HEK293 (cell line): ENCODE measurements at regions not wholly inside any gene's neighbourhood (a gene's known extent, or its start where the extent isn't known, plus 50 kb on each side); places are given as distances from the start of the nearest gene placed in this dataset.

Source experiments
- CTCF ChIA-PET: fragments of 350-600 bp; formaldehyde crosslinking; extraction: SDS; loops from one replicate; lab custom pipeline; 2021; ENCODE audit warnings: antibody characterized with exemption; lab: Yijun Ruan, JAX
- POLR2A ChIA-PET: fragments of 300-600 bp; formaldehyde crosslinking; extraction: SDS; loops from one replicate; lab custom pipeline; 2020; ENCODE audit warnings: antibody characterized with exemption, inconsistent platforms; lab: Yijun Ruan, JAX
- H3K27ac ChIP-seq: fragments of 200-500 bp; sonication (Bioruptor generic); 2 replicates; pipeline ENCODE4 v1.5.1; 2014; ENCODE audit warnings: low read depth, low read length, control low read depth, inconsistent platforms; ENCODE audit errors: extremely low read depth
- H3K36me3 ChIP-seq, 2 experiments: fragments of 200-500 bp in 1 of 2; sonication (Bioruptor generic) in 1 of 2; 1 replicate in 1 of 2; 2 replicates in 1 of 2; pipeline ENCODE4 v1.5.1; 2014 to 2017; ENCODE audit warnings: inconsistent platforms in 2 of 2, low read length in 2 of 2; ENCODE audit not compliant: control insufficient read depth in 2 of 2, insufficient read depth in 1 of 2
- H3K4me1 ChIP-seq: fragments of 200-500 bp; sonication (Bioruptor generic); 2 replicates; pipeline ENCODE4 v1.5.1; 2014; ENCODE audit warnings: mild to moderate bottlenecking, low read length, inconsistent platforms; ENCODE audit not compliant: control insufficient read depth, insufficient read depth
- H3K4me3 ChIP-seq: 2 replicates; pipeline ENCODE4 v1.5.1; 2011; ENCODE audit warnings: low read depth, mild to moderate bottlenecking, control low read depth, low read length, moderate library complexity
- H3K9me3 ChIP-seq: fragments of 200-500 bp; sonication (Bioruptor generic); 2 replicates; pipeline ENCODE4 v1.5.1; 2014; ENCODE audit warnings: low read depth, low read length, inconsistent platforms; ENCODE audit not compliant: control insufficient read depth, insufficient read depth
- IKZF3 ChIP-seq: fragments of 450-650 bp; IDR thresholded peaks from 2 replicates; pipeline ENCODE4 v1.5.0; 2018; ENCODE audit warnings: missing biosample characterization, mild to moderate bottlenecking, missing genetic modification characterization, moderate library complexity
- SCRT1 ChIP-seq: fragments of 450-650 bp; formaldehyde crosslinking; IDR thresholded peaks from 2 replicates; pipeline ENCODE4 v1.5.1; 2016; ENCODE audit warnings: missing biosample characterization, missing genetic modification characterization, borderline replicate concordance
- SCRT2 ChIP-seq: fragments of 450-650 bp; formaldehyde crosslinking; IDR thresholded peaks from 2 replicates; pipeline ENCODE4 v1.5.1; 2016; ENCODE audit warnings: missing biosample characterization, missing genetic modification characterization
- TSHZ1 ChIP-seq: fragments of 450-650 bp; formaldehyde crosslinking; IDR thresholded peaks from 2 replicates; pipeline ENCODE4 v1.5.1; 2016; ENCODE audit warnings: missing biosample characterization, missing genetic modification characterization, borderline replicate concordance
- ZBTB44 ChIP-seq: fragments of 450-650 bp; IDR thresholded peaks from 2 replicates; pipeline ENCODE4 v1.5.1; 2018; ENCODE audit warnings: missing biosample characterization, mild to moderate bottlenecking, missing genetic modification characterization
- ZNF10 ChIP-seq: fragments of 450-650 bp; formaldehyde crosslinking; IDR thresholded peaks from 2 replicates; pipeline ENCODE4 v1.5.1; 2017; ENCODE audit warnings: missing biosample characterization, missing genetic modification characterization
- ZNF132 ChIP-seq: fragments of 450-650 bp; formaldehyde crosslinking; IDR thresholded peaks from 2 replicates; pipeline ENCODE4 v1.5.1; 2017; ENCODE audit warnings: missing biosample characterization, missing genetic modification characterization, borderline replicate concordance
- ZNF19 ChIP-seq: fragments of 450-650 bp; formaldehyde crosslinking; IDR thresholded peaks from 2 replicates; pipeline ENCODE4; 2016; ENCODE audit warnings: missing biosample characterization, missing genetic modification characterization, low read depth
- ZNF202 ChIP-seq: fragments of 450-650 bp; formaldehyde crosslinking; IDR thresholded peaks from 2 replicates; pipeline ENCODE4 v1.5.1; 2016; ENCODE audit warnings: missing biosample characterization, missing genetic modification characterization, borderline replicate concordance
- ZNF223 ChIP-seq: fragments of 450-650 bp; formaldehyde crosslinking; IDR thresholded peaks from 2 replicates; pipeline ENCODE4 v1.5.1; 2016; ENCODE audit warnings: missing biosample characterization, missing genetic modification characterization
- ZNF23 ChIP-seq: fragments of 450-650 bp; formaldehyde crosslinking; IDR thresholded peaks from 2 replicates; pipeline ENCODE4 v1.5.1; 2016; ENCODE audit warnings: missing biosample characterization, missing genetic modification characterization, borderline replicate concordance
- ZNF292 ChIP-seq: fragments of 450-650 bp; formaldehyde crosslinking; IDR thresholded peaks from 2 replicates; pipeline ENCODE4 v1.5.1; 2016; ENCODE audit warnings: low read depth, missing biosample characterization, missing genetic modification characterization, borderline replicate concordance
- ZNF324 ChIP-seq: fragments of 450-650 bp; formaldehyde crosslinking; IDR thresholded peaks from 2 replicates; pipeline ENCODE4 v1.5.1; 2016; ENCODE audit warnings: missing biosample characterization, missing genetic modification characterization
- ZNF354C ChIP-seq: fragments of 450-650 bp; formaldehyde crosslinking; IDR thresholded peaks from 2 replicates; pipeline ENCODE4 v1.5.1; 2016; ENCODE audit warnings: missing biosample characterization, missing genetic modification characterization, low read depth, borderline replicate concordance
- ZNF521 ChIP-seq: fragments of 450-650 bp; formaldehyde crosslinking; IDR thresholded peaks from 2 replicates; pipeline ENCODE4 v1.5.1; 2017; ENCODE audit warnings: missing biosample characterization, mild to moderate bottlenecking, missing genetic modification characterization
- ZNF600 ChIP-seq: fragments of 450-650 bp; formaldehyde crosslinking; IDR thresholded peaks from 2 replicates; pipeline ENCODE4 v1.5.1; 2016; ENCODE audit warnings: missing biosample characterization, missing genetic modification characterization
- ZNF654 ChIP-seq: fragments of 450-650 bp; formaldehyde crosslinking; IDR thresholded peaks from 2 replicates; pipeline ENCODE4 v1.5.1; 2016; ENCODE audit warnings: low read depth, missing biosample characterization, missing genetic modification characterization
- ZNF704 ChIP-seq: fragments of 450-650 bp; formaldehyde crosslinking; IDR thresholded peaks from 2 replicates; pipeline ENCODE4 v1.5.1; 2016; ENCODE audit warnings: missing biosample characterization, missing genetic modification characterization

- Histone ChIP-seq H3K27ac (no peak overlapping the region), H3K4me1 (no peaks in the 10 kb centered on the region)
- TF ChIP-seq ZNF132 (tag by site-specific recombination) (no peak), ZNF324 (tag by site-specific recombination) (no peak), SCRT2 (tag by site-specific recombination) (peak; percentile 60), ZBTB44 (no peak), ZNF354C (no peak), ZNF10 (tag by site-specific recombination) (no peak), SCRT1 (peak; percentile 53; the same call in 1 of the 2 replicates), ZNF19 (tag by site-specific recombination) (no peak), ZNF292 (no peak), IKZF3 (tag by site-specific recombination) (no peak), ZNF704 (tag by site-specific recombination) (no peak), TSHZ1 (tag by site-specific recombination) (no peak), ZNF23 (tag by site-specific recombination) (no peak), ZNF600 (tag by site-specific recombination) (no peak), ZNF202 (tag by site-specific recombination) (no peak)
- TF ChIP-seq, all 188 proteins: peak for 2
- H3K4me3 ChIP-seq, result no peak overlapping the region
- H3K36me3 ChIP-seq, result no peaks in the 10 kb centered on the region
- CTCF ChIA-PET, result interaction anchor here (1.2 kb wide), 1 partner anchor 325 kb away, joined by 3 read pairs; no protein-coding TSS in a partner anchor
- no peaks in the 10 kb centered on the region for H3K9me3 ChIP-seq
- POLR2A ChIA-PET, result no interaction called here
Observed at GRCh38 chrX:147800663-147801062, 111.1 kb upstream of the FMR1 start.

- H3K4me3 ChIP-seq, result no peak overlapping the region
- ChIA-PET CTCF (interaction anchor here (0.6 to 2.7 kb wide), 10 partner anchors 10 to 562 kb away, joined by 3 to 25 read pairs (median 3); no protein-coding TSS in a partner anchor), POLR2A (no interaction called here)
- TF ChIP-seq ZNF654 (peak; percentile 57), ZNF223 (tag by site-specific recombination) (no peak), ZNF521 (tag by site-specific recombination) (no peak)
- H3K9me3 ChIP-seq, result no peaks in the 10 kb centered on the region
- no peak overlapping the region for H3K27ac ChIP-seq
- no peaks in the 10 kb centered on the region for H3K4me1 ChIP-seq
- no peaks in the 10 kb centered on the region for H3K36me3 ChIP-seq
Observed at GRCh38 chrX:147803948-147804347, 107.8 kb upstream of the FMR1 start.
